Endothelial cell of umbilical vein (primary cell): ENCODE measurements at regions not wholly inside any gene's neighbourhood (a gene's known extent, or its start where the extent isn't known, plus 50 kb on each side); places are given as distances from the start of the nearest gene placed in this dataset.

ENCODE experiments used
- BruUV-seq: library from RNA; stranded (reverse); fragments of 400-500 nt; replicated peaks from 2 replicates; lab custom pipeline; 2021; lab: Mats Ljungman, UMichigan
- CTCF ChIA-PET: fragments of 300-600, 350-600 bp; sonication (Branson Sonifier 250); formaldehyde crosslinking; loops from one replicate; lab custom pipeline; 2021; ENCODE audit warnings: antibody characterized with exemption, inconsistent platforms; lab: Charles Lee
- POLR2A ChIA-PET: fragments of 300-600, 350-600 bp; sonication (Branson Sonifier 250); formaldehyde crosslinking; loops from one replicate; lab custom pipeline; 2021; ENCODE audit warnings: antibody characterized with exemption, inconsistent platforms; lab: Charles Lee
- DNase-seq: peaks from one replicate; pipeline ENCODE4 v3.0.0-alpha.2; 2011; ENCODE audit warnings: low read depth, low spot score
- FAIRE-seq: peaks from 2 replicates; lab custom pipeline; 2011; peaks lifted over from hg19 to GRCh38; lab: Jason Lieb, UNC
- H2AFZ ChIP-seq: 2 replicates; pipeline ENCODE4 v1.6.0; 2012; ENCODE audit warnings: low read depth, low read length, control low read depth, inconsistent platforms
- H3K27ac ChIP-seq: 2 replicates; pipeline ENCODE4 v1.5.1; 2011; ENCODE audit warnings: low read depth, mild to moderate bottlenecking, control low read depth, low read length, moderate library complexity; ENCODE audit not compliant: insufficient read depth
- H3K27me3 ChIP-seq, 2 experiments: 2 replicates each; pipeline versions ENCODE4 v1.6.0 to v1.6.1; 2011; ENCODE audit warnings: low read length in 2 of 2, mixed read lengths in 1 of 2; ENCODE audit not compliant: control insufficient read depth in 2 of 2, insufficient read depth in 2 of 2
- H3K36me3 ChIP-seq, 2 experiments: 2 replicates in 1 of 2; 3 replicates in 1 of 2; pipeline ENCODE4 v1.5.1; 2011; ENCODE audit warnings: low read length in 2 of 2, mild to moderate bottlenecking in 1 of 2, moderate library complexity in 1 of 2; ENCODE audit not compliant: control insufficient read depth in 2 of 2, insufficient read depth in 2 of 2; ENCODE audit errors: extremely low read depth in 1 of 2
- H3K4me1 ChIP-seq: 3 replicates; pipeline ENCODE4 v1.5.1; 2011; ENCODE audit warnings: mild to moderate bottlenecking, low read length; ENCODE audit not compliant: control insufficient read depth, insufficient read depth; ENCODE audit errors: extremely low read depth
- H3K4me2 ChIP-seq: 2 replicates; pipeline ENCODE4 v1.6.1; 2011; ENCODE audit warnings: low read length, control low read depth, mixed read lengths; ENCODE audit not compliant: insufficient read depth
- H3K4me3 ChIP-seq, 3 experiments: fragments of 200-600 bp in 1 of 3; sonication (generic), shearing (Covaris generic) in 1 of 3; replicated peaks in 1 of 3; 2 replicates each; pipeline ENCODE4 v1.5.1; 2011 to 2016; ENCODE audit warnings: control low read depth in 3 of 3, low read length in 3 of 3, mild to moderate bottlenecking in 2 of 3, inconsistent platforms in 1 of 3, low read depth in 1 of 3, moderate library complexity in 1 of 3; ENCODE audit not compliant: insufficient read depth in 1 of 3
- H3K79me2 ChIP-seq: 2 replicates; pipeline ENCODE4 v1.6.0; 2012; ENCODE audit warnings: low read length, inconsistent platforms; ENCODE audit not compliant: control insufficient read depth, insufficient read depth
- H3K9ac ChIP-seq: replicated peaks from 2 replicates; pipeline ENCODE3; 2011; ENCODE audit warnings: low read length, control low read depth; ENCODE audit not compliant: insufficient read depth; ENCODE audit errors: extremely low read depth
- H3K9me1 ChIP-seq: replicated peaks from 3 replicates; pipeline ENCODE4 v1.6.0; 2011; ENCODE audit warnings: mild to moderate bottlenecking, low read length; ENCODE audit not compliant: control insufficient read depth, insufficient read depth; ENCODE audit errors: extremely low read depth
- H3K9me3 ChIP-seq: replicated peaks from 2 replicates; pipeline ENCODE4 v1.5.1; 2012; ENCODE audit warnings: low read length, inconsistent platforms; ENCODE audit not compliant: control insufficient read depth, insufficient read depth
- H4K20me1 ChIP-seq: replicated peaks from 2 replicates; pipeline ENCODE3; 2011; ENCODE audit warnings: mild to moderate bottlenecking, low read length; ENCODE audit not compliant: control insufficient read depth, insufficient read depth; ENCODE audit errors: extremely low read depth
- CTCF ChIP-seq, 2 donors: IDR thresholded peaks; 1 replicate in 1 of 2; 2 replicates in 1 of 2; pipeline ENCODE4 v1.5.1; 2011; ENCODE audit warnings: low read length in 2 of 2, mild to moderate bottlenecking in 2 of 2, moderate library complexity in 2 of 2, control low read depth in 1 of 2, inconsistent platforms in 1 of 2, low read depth in 1 of 2; ENCODE audit not compliant: insufficient read depth in 1 of 2; ENCODE audit errors: extremely low read depth in 1 of 2
- EZH2 ChIP-seq: IDR thresholded peaks from 2 replicates; pipeline ENCODE4 v1.6.1; 2012; ENCODE audit warnings: borderline replicate concordance, low read depth, mild to moderate bottlenecking, moderate library complexity, low read length, inconsistent platforms; ENCODE audit not compliant: severe bottlenecking
- FOS ChIP-seq: IDR thresholded peaks from 2 replicates; pipeline ENCODE4 v1.6.1; 2011; ENCODE audit warnings: mild to moderate bottlenecking, low read length, moderate library complexity, borderline replicate concordance; ENCODE audit not compliant: insufficient read depth
- GATA2 ChIP-seq: IDR thresholded peaks from 2 replicates; pipeline ENCODE4 v1.7.0; 2011; ENCODE audit warnings: low read depth, mild to moderate bottlenecking, moderate library complexity, mixed read lengths, low read length; ENCODE audit not compliant: insufficient read length, insufficient read depth
- JUN ChIP-seq: IDR thresholded peaks from 2 replicates; pipeline ENCODE4 v1.6.1; 2011; ENCODE audit warnings: borderline replicate concordance, low read depth; ENCODE audit not compliant: insufficient read length, insufficient read depth
- MAX ChIP-seq: IDR thresholded peaks from 2 replicates; pipeline ENCODE4 v1.6.1; 2011; ENCODE audit not compliant: insufficient read depth, insufficient read length
- MYC ChIP-seq: IDR thresholded peaks from one replicate; pipeline ENCODE4 v1.6.1; 2011; ENCODE audit warnings: mild to moderate bottlenecking, low read depth, low read length
- POLR2A ChIP-seq: IDR thresholded peaks from 2 replicates; pipeline ENCODE4 v1.6.1; 2012; ENCODE audit warnings: low read depth, mild to moderate bottlenecking, control low read depth, low read length
- POLR2AphosphoS5 ChIP-seq: IDR thresholded peaks from 2 replicates; pipeline ENCODE4 v1.6.1; 2012; ENCODE audit warnings: low read depth, mild to moderate bottlenecking, control low read depth, low read length, moderate library complexity; ENCODE audit not compliant: insufficient read depth
- dilution Hi-C: fragments of 300-500 bp; cut with MboI; formaldehyde crosslinking; loops from one replicate; pipeline ENCODE4 v1.15.0; 2019; ENCODE audit warnings: low sequenced_read_pairs; ENCODE audit not compliant: extremely low pct_ligation_motif_present
- intact Hi-C: fragments of 100-400 bp; cut with micrococcal nuclease; formaldehyde crosslinking; loops from one replicate; pipeline ENCODE4 v1.10.0; 2022

DNA sequence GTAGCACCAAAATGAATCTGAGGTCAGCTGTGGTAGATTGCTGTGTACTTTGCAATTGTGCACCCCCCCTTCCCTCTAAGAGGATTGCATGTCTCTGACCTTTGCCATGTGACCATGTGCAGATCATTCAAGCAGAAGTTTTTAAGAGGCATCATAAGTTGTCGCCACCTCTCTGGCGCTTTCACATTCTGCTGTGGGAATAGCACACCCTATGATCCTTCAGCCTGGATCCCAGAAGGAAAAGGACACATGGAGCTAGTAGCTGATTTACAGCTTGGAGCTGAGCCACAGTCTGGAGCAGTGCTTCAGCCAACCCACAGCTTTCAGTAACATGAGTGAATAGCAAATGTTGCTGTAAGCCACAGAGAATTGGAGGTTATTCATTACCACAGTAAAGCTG is 158.5 kb downstream of the TSEN15 start:
- no peak for DNase-seq

More for the DNA sequence above, 158.5 kb downstream of the TSEN15 start:
- H2AFZ ChIP-seq = no peak overlapping the region
- peaks cover 4 to 20% of the 10 kb centered on the region in 2 experiments for H3K27me3 ChIP-seq
- no peak overlapping the region for H3K4me3 ChIP-seq
- no peaks in the 10 kb centered on the region for H3K79me2 ChIP-seq
- ChIA-PET POLR2A (no interaction called here), CTCF (interaction anchor here (1.0 kb wide), 1 partner anchor 454 kb away, joined by 4 read pairs; no protein-coding TSS in a partner anchor)
- no peak overlapping the region for H3K9ac ChIP-seq
- dilution Hi-C loops = no loop called here
- H3K4me1 ChIP-seq = no peaks in the 10 kb centered on the region
- no peaks in the 10 kb centered on the region for H3K9me1 ChIP-seq
- H3K9me3 ChIP-seq = no peaks in the 10 kb centered on the region
- no peak overlapping the region for H3K27ac ChIP-seq
- no peak for FAIRE-seq
- TF ChIP-seq GATA2 (no peak), POLR2AphosphoS5 (no peak), CTCF (IDR thresholded peaks at IDR 0.05; ENCODE audit: extremely low read depth in 1 of 2, insufficient read depth in 1 of 2, low read depth in 1 of 2, low read length in 2 of 2) (no peak), MYC (no peak), JUN (no peak), MAX (no peak), FOS (no peak), POLR2A (no peak), EZH2 (no peak)
- intact Hi-C loops = no loop called here
- H4K20me1 ChIP-seq = no peaks in the 10 kb centered on the region
- no peak overlapping the region for H3K4me2 ChIP-seq
- no peaks in the 10 kb centered on the region for H3K36me3 ChIP-seq
- no TSS peak for BruUV-seq
